K562 (cell line): ENCODE measurements at regions not wholly inside any gene's neighbourhood (a gene's known extent, or its start where the extent isn't known, plus 50 kb on each side); places are given as distances from the start of the nearest gene placed in this dataset.

ENCODE experiments used
- ATAC-seq: fragments of 200-7000 bp; cut with Tn5 transposase; 3 replicates; pipeline ENCODE4 v1.9.1; 2020; ENCODE audit warnings: moderate library complexity
- BruUV-seq: library from RNA; stranded (reverse); fragments of 400-500 nt; replicated peaks from 2 replicates; lab custom pipeline; 2021; lab: Mats Ljungman, UMichigan
- CTCF ChIA-PET: fragments of 300-600 bp; formaldehyde crosslinking; extraction: SDS; loops from one replicate; lab custom pipeline; 2021; ENCODE audit warnings: low intra/inter-chr PET ratio; lab: Yijun Ruan, JAX
- POLR2A ChIA-PET: fragments of 300-600, 350-650 bp; sonication (Branson Sonifier 250); formaldehyde crosslinking; extraction: SDS; loops from one replicate; lab custom pipeline; 2021; ENCODE audit warnings: antibody characterized with exemption, inconsistent platforms; lab: Yijun Ruan, JAX
- DNase-seq, 4 experiments: peaks; one replicate each; pipeline versions ENCODE4 v3.0.0 to v3.0.0-alpha.2; 2011 to 2018; ENCODE audit warnings: low spot score in 3 of 4, mixed read lengths in 3 of 4; ENCODE audit errors: extremely low read depth in 1 of 4
- FAIRE-seq: peaks from 2 replicates; lab custom pipeline; 2011; peaks lifted over from hg19 to GRCh38; lab: Jason Lieb, UNC
- H2AFZ ChIP-seq: 2 replicates; pipeline ENCODE4 v1.6.0; 2011; ENCODE audit warnings: low read depth, low read length, control low read depth, inconsistent platforms
- H3K27ac ChIP-seq: fragments of 200-600 bp; 3 replicates; pipeline ENCODE4 v1.8.0; 2011; ENCODE audit warnings: low read depth, mild to moderate bottlenecking, control low read depth, inconsistent platforms, low read length, moderate library complexity, mixed read lengths; ENCODE audit errors: extremely low read depth
- H3K27me3 ChIP-seq, 2 experiments: fragments of 300-600 bp in 1 of 2; 2 replicates in 1 of 2; 3 replicates in 1 of 2; pipeline versions ENCODE4 v1.6.0 to v1.8.0; 2011; ENCODE audit warnings: inconsistent platforms in 2 of 2, low read length in 2 of 2, mild to moderate bottlenecking in 1 of 2, mixed read lengths in 1 of 2, moderate library complexity in 1 of 2; ENCODE audit not compliant: control insufficient read depth in 2 of 2, insufficient read depth in 2 of 2
- H3K36me3 ChIP-seq: fragments of 300-600 bp; 3 replicates; pipeline ENCODE4 v1.8.0; 2011; ENCODE audit warnings: mild to moderate bottlenecking, low read length, inconsistent platforms; ENCODE audit not compliant: control insufficient read depth, insufficient read depth
- H3K4me1 ChIP-seq, 2 experiments: fragments of 200-600 bp in 1 of 2; replicated peaks in 1 of 2; 2 replicates in 1 of 2; 3 replicates in 1 of 2; pipeline versions ENCODE4 v1.5.1 to v1.8.0; 2011; ENCODE audit warnings: inconsistent platforms in 2 of 2, low read length in 2 of 2, mild to moderate bottlenecking in 1 of 2, mixed read lengths in 1 of 2, moderate library complexity in 1 of 2; ENCODE audit not compliant: control insufficient read depth in 2 of 2, insufficient read depth in 2 of 2
- H3K4me2 ChIP-seq: 2 replicates; pipeline ENCODE4 v1.6.1; 2011; ENCODE audit warnings: low read length, control low read depth, inconsistent platforms, mixed read lengths; ENCODE audit not compliant: insufficient read depth
- H3K4me3 ChIP-seq: fragments of 200-600 bp; sonication (generic), shearing (Covaris generic); 2 replicates; pipeline ENCODE4 v1.5.1; 2016; ENCODE audit warnings: control low read depth, inconsistent platforms
- H3K79me2 ChIP-seq: fragments of 200-600 bp; 3 replicates; pipeline ENCODE4 v1.8.0; 2011; ENCODE audit warnings: low read length, inconsistent platforms; ENCODE audit not compliant: control insufficient read depth, insufficient read depth
- H3K9ac ChIP-seq, 2 experiments: 2 replicates each; pipeline versions ENCODE4 v1.6.0 to v1.6.1; 2011; ENCODE audit warnings: low read depth in 2 of 2, low read length in 2 of 2, control low read depth in 1 of 2, inconsistent platforms in 1 of 2, mild to moderate bottlenecking in 1 of 2, mixed read lengths in 1 of 2; ENCODE audit not compliant: insufficient read depth in 1 of 2
- H3K9me1 ChIP-seq: one replicate; pipeline ENCODE4 v1.6.0; 2011; ENCODE audit warnings: inconsistent platforms, mild to moderate bottlenecking, low read length, moderate library complexity; ENCODE audit not compliant: control insufficient read depth, insufficient read depth
- H3K9me3 ChIP-seq: replicated peaks from 2 replicates; pipeline ENCODE4 v1.5.1; 2011; ENCODE audit warnings: low read depth, low read length, inconsistent platforms; ENCODE audit not compliant: control insufficient read depth, insufficient read depth
- H4K20me1 ChIP-seq: replicated peaks from 2 replicates; pipeline ENCODE4 v1.6.1; 2011; ENCODE audit warnings: low read length, inconsistent platforms, mixed read lengths; ENCODE audit not compliant: control insufficient read depth, insufficient read depth
- ARHGAP35 ChIP-seq: fragments of 450-650 bp; IDR thresholded peaks from 2 replicates; pipeline ENCODE4 v1.6.1; 2018; ENCODE audit not compliant: partially characterized antibody
- DDX20 ChIP-seq: fragments of 450-650 bp; IDR thresholded peaks from 2 replicates; pipeline ENCODE4 v1.6.1; 2016; ENCODE audit warnings: missing genetic modification characterization, low read depth, mild to moderate bottlenecking, missing compliant biosample characterization, moderate library complexity
- HDAC2 ChIP-seq: fragments of 450-650 bp; IDR thresholded peaks from 2 replicates; pipeline ENCODE4 v1.6.1; 2016; ENCODE audit warnings: mild to moderate bottlenecking
- HMBOX1 ChIP-seq: sonication (generic); IDR thresholded peaks from 2 replicates; pipeline ENCODE4 v1.6.1; 2016
- HNRNPK ChIP-seq: fragments of 200-400 bp; formaldehyde crosslinking; IDR thresholded peaks from one replicate; pipeline ENCODE4 v1.6.1; 2018; ENCODE audit warnings: mild to moderate bottlenecking, low read depth, low read length; ENCODE audit not compliant: poor library complexity, severe bottlenecking
- KDM1A ChIP-seq, 2 experiments: fragments of 450-650 bp; IDR thresholded peaks; 2 replicates each; pipeline ENCODE4 v1.6.1; 2016; ENCODE audit warnings: mild to moderate bottlenecking in 2 of 2
- NFIC ChIP-seq: fragments of 450-650 bp; IDR thresholded peaks from 2 replicates; pipeline ENCODE4 v1.6.1; 2017; ENCODE audit warnings: mild to moderate bottlenecking, inconsistent platforms
- RBM22 ChIP-seq: fragments of 200-400 bp; formaldehyde crosslinking; IDR thresholded peaks from 2 replicates; pipeline ENCODE4 v1.6.1; 2018; ENCODE audit warnings: low read length, low read depth; ENCODE audit not compliant: poor library complexity, severe bottlenecking
- SAFB2 ChIP-seq: fragments of 200-400 bp; formaldehyde crosslinking; IDR thresholded peaks from 2 replicates; pipeline ENCODE4 v1.6.1; 2018; ENCODE audit warnings: borderline replicate concordance, low read length, low read depth, moderate library complexity; ENCODE audit not compliant: severe bottlenecking
- SNAPC5 ChIP-seq: fragments of 250-450 bp; sonication (Bioruptor Pico); IDR thresholded peaks from 2 replicates; pipeline ENCODE4 v1.8.0; 2021; ENCODE audit warnings: moderate library complexity, mild to moderate bottlenecking, inconsistent platforms
- SNRNP70 ChIP-seq: fragments of 200-400 bp; formaldehyde crosslinking; optimal IDR thresholded peaks from 2 replicates; pipeline ENCODE3; 2017; ENCODE audit warnings: low read depth, low read length
- SRSF9 ChIP-seq: fragments of 200-400 bp; formaldehyde crosslinking; IDR thresholded peaks from 2 replicates; pipeline ENCODE4 v1.6.1; 2017; ENCODE audit warnings: low read depth, low read length, borderline replicate concordance
- SUPT5H ChIP-seq: fragments of 450-650 bp; IDR thresholded peaks from 2 replicates; pipeline ENCODE4 v1.6.1; 2016
- ZBED1 ChIP-seq: IDR thresholded peaks from 2 replicates; pipeline ENCODE4 v1.6.1; 2014
- ZBTB5 ChIP-seq: fragments of 450-650 bp; IDR thresholded peaks from 2 replicates; pipeline ENCODE4 v1.6.1; 2017; ENCODE audit warnings: antibody characterized with exemption
- ZBTB9 ChIP-seq: fragments of 450-650 bp; formaldehyde crosslinking; IDR thresholded peaks from 2 replicates; pipeline ENCODE4 v1.4.0; 2020; ENCODE audit warnings: mild to moderate bottlenecking, moderate library complexity
- ZNF449 ChIP-seq: fragments of 250-450 bp; sonication (Bioruptor Pico); IDR thresholded peaks from 2 replicates; pipeline ENCODE4 v1.8.0; 2022; ENCODE audit warnings: moderate library complexity, mild to moderate bottlenecking, inconsistent platforms
- ZNF699 ChIP-seq: fragments of 250-450 bp; sonication (Bioruptor Pico); IDR thresholded peaks from 2 replicates; pipeline ENCODE4 v1.8.0; 2021; ENCODE audit warnings: mild to moderate bottlenecking, moderate library complexity; ENCODE audit not compliant: insufficient replicate concordance
- WGBS: fragments of 100-300 bp; shearing (Covaris generic); methylation state at CpG from one replicate; pipeline ENCODE4 v1.1.6; 2016; ENCODE audit warnings: low coverage, mixed read lengths; ENCODE audit not compliant: insufficient coverage; ENCODE audit errors: missing lambda C conversion rate; 5-methylcytosine and 5-hydroxymethylcytosine counted together
- in situ Hi-C: fragments of 300-500 bp; cut with MboI; formaldehyde crosslinking; loops from 4 replicates; pipeline ENCODE4 v1.15.0; 2018; ENCODE audit warnings: inconsistent platforms, mixed read lengths
- intact Hi-C: fragments of 100-400 bp; cut with micrococcal nuclease; formaldehyde crosslinking; loops from 2 replicates; pipeline ENCODE4 v1.14.2; 2022

GRCh38 chr10:111836571-111836970, 347.0 kb downstream of the GPAM start:
- H3K4me1 ChIP-seq, result no peaks in the 10 kb centered on the region

More at GRCh38 chr10:111836571-111836970, 347.0 kb downstream of the GPAM start:
- H3K79me2 ChIP-seq, result no peaks in the 10 kb centered on the region
- H3K36me3 ChIP-seq, result no peaks in the 10 kb centered on the region
- no TSS peak for BruUV-seq
- TF ChIP-seq ZBTB5 (no peak), SAFB2 (no peak), ZNF449 (CRISPR knock-in tag) (no peak), SNAPC5 (no peak), HMBOX1 (no peak), KDM1A (IDR thresholded peaks at IDR 0.05) (no peak), NFIC (no peak), ZBTB9 (CRISPR knock-in tag) (no peak), ZBED1 (no peak), SUPT5H (no peak), ARHGAP35 (no peak), HDAC2 (no peak), SRSF9 (no peak), HNRNPK (no peak), RBM22 (no peak), ZNF699 (CRISPR knock-in tag) (no peak), DDX20 (tag) (no peak), SNRNP70 (no peak)
- TF ChIP-seq, all 486 proteins: peak for 0
- no peak overlapping the region for H2AFZ ChIP-seq
- CTCF ChIA-PET, result no interaction called here
- FAIRE-seq (no peak), ATAC-seq (no peak), DNase-seq (no peak)
- POLR2A ChIA-PET, result no interaction called here
- no peak overlapping the region for H3K27ac ChIP-seq
- no peak overlapping the region for H3K4me2 ChIP-seq
- H3K9me1 ChIP-seq, result no peaks in the 10 kb centered on the region
- 0% methylated on average over 2 of the region's 2 CpGs for WGBS
- no peak overlapping the region for H3K4me3 ChIP-seq
- no peaks in the 10 kb centered on the region for H3K9me3 ChIP-seq
- H4K20me1 ChIP-seq, result no peaks in the 10 kb centered on the region
- no peak overlapping the region for H3K9ac ChIP-seq
- in situ Hi-C loops, result no loop called here
- intact Hi-C loops, result no loop called here
- H3K27me3 ChIP-seq, result no peaks in the 10 kb centered on the region
